ENCODE measurements at regions not wholly inside any gene's neighbourhood (a gene's known extent, or its start where the extent isn't known, plus 50 kb on each side); places are given as distances from the start of the nearest gene placed in this dataset.

GRCh38 chr12:76678992-76679391 lies 84.9 kb upstream of the ZDHHC17 start:
- no peak overlapping the region for H3K27ac ChIP-seq (ENCODE audit: control insufficient read depth, insufficient read depth, low read length)
- no peaks in the 10 kb centered on the region for H4K20me1 ChIP-seq (ENCODE audit: control insufficient read depth, extremely low read depth, insufficient read depth, low read length)
- H2AFZ ChIP-seq (ENCODE audit: control insufficient read depth, low read length) = no peak overlapping the region
- TF ChIP-seq EZH2 (IDR thresholded peaks at IDR 0.05; ENCODE audit: low read length) (no peak), CTCF (optimal IDR thresholded peaks at IDR 0.05 in 1 of 3, IDR thresholded peaks at IDR 0.05 in 1 of 3, conservative IDR thresholded peaks at IDR 0.05 in 1 of 3; ENCODE audit: extremely low read depth in 1 of 3, insufficient read depth in 2 of 3, low read length in 3 of 3) (no peak)
- H3K4me2 ChIP-seq (ENCODE audit: control insufficient read depth, extremely low read depth, insufficient read depth, low read depth, low read length) = no peak overlapping the region
- no peak overlapping the region for H3K4me3 ChIP-seq (ENCODE audit: control insufficient read depth in 2 of 3, extremely low read depth in 1 of 3, insufficient read depth in 2 of 3, low read depth in 1 of 3, low read length in 3 of 3)
- no peaks in the 10 kb centered on the region for H3K9me1 ChIP-seq (ENCODE audit: control insufficient read depth, extremely low read depth, insufficient read depth, low read length)
- H3K4me1 ChIP-seq (ENCODE audit: control insufficient read depth, extremely low read depth, insufficient read depth, low read length) = no peaks in the 10 kb centered on the region
- no peak overlapping the region for H3K9ac ChIP-seq (ENCODE audit: control insufficient read depth, extremely low read depth, insufficient read depth, low read length)
- dilution Hi-C loops (cut with MboI; ENCODE audit: extremely low pct_ligation_motif_present, low sequenced_read_pairs) = no loop called here
- no peaks in the 10 kb centered on the region for H3K27me3 ChIP-seq (ENCODE audit: control insufficient read depth, extremely low read depth, insufficient read depth, low read length)
- DNase-seq (ENCODE audit: low read depth, low spot score) = no peak
- H3K9me3 ChIP-seq (ENCODE audit: control insufficient read depth, low read depth, low read length) = no peaks in the 10 kb centered on the region
- H3K36me3 ChIP-seq (ENCODE audit: control insufficient read depth in 2 of 2, extremely low read depth in 1 of 2, insufficient read depth in 2 of 2, low read length in 2 of 2) = no peaks in the 10 kb centered on the region
- H3K79me2 ChIP-seq (ENCODE audit: control insufficient read depth, insufficient read depth, low read length) = no peaks in the 10 kb centered on the region
- no peak for FAIRE-seq

GRCh38 chr12:76679778-76680177 lies 84.1 kb upstream of the ZDHHC17 start:
- no peaks in the 10 kb centered on the region for H3K36me3 ChIP-seq (ENCODE audit: control insufficient read depth in 2 of 2, extremely low read depth in 1 of 2, insufficient read depth in 2 of 2, low read length in 2 of 2)
- no peaks in the 10 kb centered on the region for H3K9me3 ChIP-seq (ENCODE audit: control insufficient read depth, low read depth, low read length)
- FAIRE-seq (no peak), DNase-seq (ENCODE audit: low read depth, low spot score) (no peak)
- no peak overlapping the region for H3K4me2 ChIP-seq (ENCODE audit: control insufficient read depth, extremely low read depth, insufficient read depth, low read depth, low read length)
- no peak overlapping the region for H2AFZ ChIP-seq (ENCODE audit: control insufficient read depth, low read length)
- H3K4me3 ChIP-seq (ENCODE audit: control insufficient read depth in 2 of 3, extremely low read depth in 1 of 3, insufficient read depth in 2 of 3, low read depth in 1 of 3, low read length in 3 of 3) = no peak overlapping the region
- H3K9me1 ChIP-seq (ENCODE audit: control insufficient read depth, extremely low read depth, insufficient read depth, low read length) = no peaks in the 10 kb centered on the region
- no peaks in the 10 kb centered on the region for H4K20me1 ChIP-seq (ENCODE audit: control insufficient read depth, extremely low read depth, insufficient read depth, low read length)
- H3K27ac ChIP-seq (ENCODE audit: control insufficient read depth, insufficient read depth, low read length) = no peak overlapping the region
- H3K27me3 ChIP-seq (ENCODE audit: control insufficient read depth, extremely low read depth, insufficient read depth, low read length) = no peaks in the 10 kb centered on the region
- no peaks in the 10 kb centered on the region for H3K4me1 ChIP-seq (ENCODE audit: control insufficient read depth, extremely low read depth, insufficient read depth, low read length)
- H3K79me2 ChIP-seq (ENCODE audit: control insufficient read depth, insufficient read depth, low read length) = no peaks in the 10 kb centered on the region
- dilution Hi-C loops (cut with MboI; ENCODE audit: extremely low pct_ligation_motif_present, low sequenced_read_pairs) = no loop called here
- TF ChIP-seq EZH2 (IDR thresholded peaks at IDR 0.05; ENCODE audit: low read length) = no peak
- no peak for TF ChIP-seq CTCF (optimal IDR thresholded peaks at IDR 0.05 in 1 of 3, IDR thresholded peaks at IDR 0.05 in 1 of 3, conservative IDR thresholded peaks at IDR 0.05 in 1 of 3; ENCODE audit: extremely low read depth in 1 of 3, insufficient read depth in 2 of 3, low read length in 3 of 3)
- no peak overlapping the region for H3K9ac ChIP-seq (ENCODE audit: control insufficient read depth, extremely low read depth, insufficient read depth, low read length)
